H1 (cell line): ENCODE measurements at regions not wholly inside any gene's neighbourhood (a gene's known extent, or its start where the extent isn't known, plus 50 kb on each side); places are given as distances from the start of the nearest gene placed in this dataset.

Source experiments
- CTCF ChIA-PET: fragments of 300-600 bp; sonication (Branson Sonifier 250); formaldehyde crosslinking; loops from one replicate; lab custom pipeline; 2021; ENCODE audit not compliant: partially characterized antibody; lab: Charles Lee
- POLR2A ChIA-PET: fragments of 300-600 bp; sonication (Branson Sonifier 250); formaldehyde crosslinking; loops from one replicate; lab custom pipeline; 2021; ENCODE audit warnings: inconsistent platforms; ENCODE audit not compliant: partially characterized antibody; lab: Charles Lee
- DNase-seq, 2 experiments: peaks; one replicate each; pipeline versions ENCODE4 v3.0.0 to v3.0.0-alpha.2; 2010 to 2022; ENCODE audit warnings: low spot score in 2 of 2, low read depth in 1 of 2, mixed read lengths in 1 of 2
- FAIRE-seq: peaks from 2 replicates; lab custom pipeline; 2011; peaks lifted over from hg19 to GRCh38; lab: Jason Lieb, UNC
- H2AFZ ChIP-seq: 2 replicates; pipeline ENCODE4 v1.8.1; 2012; ENCODE audit warnings: low read length, inconsistent platforms
- H2AK5ac ChIP-seq: 2 replicates; pipeline ENCODE4 v1.6.1; 2013; ENCODE audit warnings: low read depth, low read length
- H2BK120ac ChIP-seq: replicated peaks from 2 replicates; pipeline ENCODE3; 2013; ENCODE audit warnings: low read depth, low read length, inconsistent platforms
- H2BK12ac ChIP-seq: 2 replicates; pipeline ENCODE4 v1.6.1; 2013; ENCODE audit warnings: low read depth, low read length
- H2BK15ac ChIP-seq: 2 replicates; pipeline ENCODE4 v1.6.1; 2013; ENCODE audit warnings: low read length
- H2BK20ac ChIP-seq: 2 replicates; pipeline ENCODE4 v1.6.1; 2013; ENCODE audit warnings: low read length
- H2BK5ac ChIP-seq: 2 replicates; pipeline ENCODE4 v1.6.1; 2013; ENCODE audit warnings: low read depth, low read length
- H3K14ac ChIP-seq: 2 replicates; pipeline ENCODE4 v1.6.1; 2013; ENCODE audit warnings: inconsistent platforms; ENCODE audit not compliant: insufficient read length
- H3K18ac ChIP-seq: 2 replicates; pipeline ENCODE4 v1.6.1; 2013; ENCODE audit warnings: low read length; ENCODE audit errors: extremely low read depth
- H3K23ac ChIP-seq: 2 replicates; pipeline ENCODE4 v1.6.1; 2013; ENCODE audit warnings: inconsistent platforms; ENCODE audit not compliant: insufficient read length
- H3K23me2 ChIP-seq: 2 replicates; pipeline ENCODE4 v1.6.1; 2013; ENCODE audit warnings: low read depth, low read length
- H3K27ac ChIP-seq: 2 replicates; pipeline ENCODE4 v1.6.1; 2011; ENCODE audit warnings: low read depth, low read length, inconsistent platforms
- H3K27me3 ChIP-seq, 4 experiments: replicated peaks in 1 of 4; 1 replicate in 1 of 4; 2 replicates in 3 of 4; pipeline versions ENCODE4 v1.6.1 to v1.8.1; 2011 to 2013; ENCODE audit warnings: low read length in 3 of 4, mild to moderate bottlenecking in 3 of 4, inconsistent platforms in 2 of 4, mixed read lengths in 2 of 4, moderate library complexity in 1 of 4; ENCODE audit not compliant: control insufficient read depth in 3 of 4, insufficient read depth in 3 of 4; ENCODE audit errors: extremely low read depth in 1 of 4
- H3K36me3 ChIP-seq, 4 experiments: 2 replicates each; pipeline versions ENCODE4 v1.6.1 to v1.8.1; 2011 to 2013; ENCODE audit warnings: mild to moderate bottlenecking in 4 of 4, low read length in 3 of 4, moderate library complexity in 2 of 4, control low read depth in 1 of 4, inconsistent platforms in 1 of 4; ENCODE audit not compliant: insufficient read depth in 4 of 4, control insufficient read depth in 2 of 4
- H3K4ac ChIP-seq: replicated peaks from 2 replicates; pipeline ENCODE3; 2013; ENCODE audit warnings: low read length, low read depth, mixed read lengths, inconsistent platforms; ENCODE audit not compliant: insufficient read length
- H3K4me1 ChIP-seq, 4 experiments: replicated peaks in 1 of 4; 1 replicate in 1 of 4; 2 replicates in 3 of 4; pipeline versions ENCODE4 v1.6.1 to v1.8.1; 2011 to 2013; ENCODE audit warnings: low read length in 3 of 4, inconsistent platforms in 2 of 4, mixed read lengths in 1 of 4; ENCODE audit not compliant: insufficient read depth in 4 of 4, control insufficient read depth in 3 of 4
- H3K4me2 ChIP-seq, 2 experiments: 2 replicates each; pipeline versions ENCODE4 v1.6.1 to v1.8.1; 2011 to 2013; ENCODE audit warnings: low read depth in 2 of 2, low read length in 2 of 2, control low read depth in 1 of 2, inconsistent platforms in 1 of 2, mild to moderate bottlenecking in 1 of 2; ENCODE audit not compliant: insufficient read depth in 1 of 2
- H3K4me3 ChIP-seq, 4 experiments: fragments of 200-600, 300-600 bp in 1 of 4; sonication (generic), shearing (Covaris generic), sonication (Bioruptor Twin) in 1 of 4; 2 replicates each; pipeline versions ENCODE4 v1.5.1 to v1.8.1; 2011 to 2016; ENCODE audit warnings: low read length in 4 of 4, low read depth in 3 of 4, control low read depth in 2 of 4, inconsistent platforms in 2 of 4, mild to moderate bottlenecking in 2 of 4, mixed read lengths in 1 of 4, moderate library complexity in 1 of 4; ENCODE audit not compliant: insufficient read depth in 2 of 4; ENCODE audit errors: extremely low read depth in 1 of 4
- H3K56ac ChIP-seq: replicated peaks from 2 replicates; pipeline ENCODE3; 2013; ENCODE audit warnings: low read depth, mild to moderate bottlenecking, mixed read lengths, low read length, inconsistent platforms; ENCODE audit not compliant: insufficient read length
- H3K79me1 ChIP-seq: 2 replicates; pipeline ENCODE4 v1.6.1; 2013; ENCODE audit warnings: low read depth, low read length, control low read depth
- H3K79me2 ChIP-seq, 2 experiments: 2 replicates each; pipeline versions ENCODE4 v1.6.1 to v1.8.1; 2012 to 2013; ENCODE audit warnings: low read length in 2 of 2, mild to moderate bottlenecking in 2 of 2, inconsistent platforms in 1 of 2; ENCODE audit not compliant: insufficient read depth in 2 of 2, control insufficient read depth in 1 of 2
- H3K9ac ChIP-seq, 4 experiments: replicated peaks in 1 of 4; 1 replicate in 1 of 4; 2 replicates in 3 of 4; pipeline versions ENCODE4 v1.6.1 to v1.8.1; 2011 to 2013; ENCODE audit warnings: low read depth in 3 of 4, low read length in 3 of 4, control low read depth in 2 of 4, mild to moderate bottlenecking in 2 of 4, moderate library complexity in 2 of 4, inconsistent platforms in 1 of 4; ENCODE audit errors: extremely low read depth in 1 of 4
- H3K9me3 ChIP-seq, 2 experiments: 2 replicates each; pipeline versions ENCODE4 v1.6.1 to v1.8.1; 2012 to 2013; ENCODE audit warnings: mild to moderate bottlenecking in 2 of 2, moderate library complexity in 2 of 2, control low read depth in 1 of 2, inconsistent platforms in 1 of 2, low read depth in 1 of 2, low read length in 1 of 2, mixed read lengths in 1 of 2; ENCODE audit not compliant: insufficient read depth in 2 of 2
- H4K20me1 ChIP-seq, 2 experiments: replicated peaks in 1 of 2; 2 replicates each; pipeline versions ENCODE3 to v1.8.1; 2011 to 2013; ENCODE audit warnings: inconsistent platforms in 2 of 2, low read length in 2 of 2, mild to moderate bottlenecking in 1 of 2; ENCODE audit not compliant: insufficient read depth in 2 of 2, control insufficient read depth in 1 of 2
- H4K5ac ChIP-seq: 2 replicates; pipeline ENCODE4 v1.6.1; 2013; ENCODE audit warnings: low read length, low read depth, mixed read lengths, inconsistent platforms; ENCODE audit not compliant: insufficient read length
- H4K8ac ChIP-seq: 2 replicates; pipeline ENCODE4 v1.8.0; 2013; ENCODE audit warnings: mild to moderate bottlenecking, moderate library complexity, low read length, inconsistent platforms; ENCODE audit not compliant: insufficient read depth; ENCODE audit errors: extremely low read depth
- H4K91ac ChIP-seq: replicated peaks from 2 replicates; pipeline ENCODE3; 2013; ENCODE audit warnings: low read length, mixed read lengths, inconsistent platforms; ENCODE audit not compliant: insufficient read length
- KDM1A ChIP-seq: fragments of 200-600, 300-600 bp; sonication (generic); IDR thresholded peaks from 2 replicates; pipeline ENCODE4 v1.7.1; 2016; ENCODE audit warnings: mild to moderate bottlenecking, low read length, borderline replicate concordance
- WGBS, 2 experiments: shearing (Covaris generic) in 1 of 2; methylation state at CpG; one replicate each; pipeline versions ENCODE4 v1.1.6 to v1.1.7; 2013 to 2015; ENCODE audit warnings: low lambda C conversion rate in 2 of 2, mixed read lengths in 2 of 2, inconsistent platforms in 1 of 2, low coverage in 1 of 2, missing lambda C conversion rate in 1 of 2; ENCODE audit not compliant: insufficient replicate concordance in 2 of 2, insufficient coverage in 1 of 2, insufficient read length in 1 of 2; ENCODE audit errors: extremely low coverage in 1 of 2, missing lambda C conversion rate in 1 of 2; 5-methylcytosine and 5-hydroxymethylcytosine counted together

GRCh38 chr10:44828508-44829142 is 82.5 kb upstream of the TMEM72 start:
- H3K79me1 ChIP-seq = no peaks in the 10 kb centered on the region
- H3K14ac ChIP-seq = no peak overlapping the region
- CTCF ChIA-PET = interaction anchor here (0.6 to 1.8 kb wide), 5 partner anchors 29 to 643 kb away, joined by 3 to 5 read pairs (median 4); no protein-coding TSS in a partner anchor
- H2BK12ac ChIP-seq = 0 out of 2 replicates have a peak overlapping the region, but pooled peaks have one; percentile 43
- no peaks in the 10 kb centered on the region for H4K20me1 ChIP-seq
- H3K36me3 ChIP-seq = no peaks in the 10 kb centered on the region
- no peak overlapping the region for H2AK5ac ChIP-seq
- no peak overlapping the region for H3K4ac ChIP-seq
- FAIRE-seq (no peak), DNase-seq (no peak)
- no peak overlapping the region for H3K4me3 ChIP-seq
- H3K27ac ChIP-seq = no peak overlapping the region
- WGBS, 2 experiments = 84% methylated on average over 16 of the region's 17 CpGs; no CpG with 5 or more reads in 1 of the 2 experiments
- POLR2A ChIA-PET = no interaction called here
- H2AFZ ChIP-seq = no peak overlapping the region
- no peak overlapping the region for H3K4me2 ChIP-seq
- H2BK15ac ChIP-seq = no peak overlapping the region
- H3K23me2 ChIP-seq = no peaks in the 10 kb centered on the region
- no peaks in the 10 kb centered on the region for H3K9me3 ChIP-seq
- H3K79me2 ChIP-seq = no peaks in the 10 kb centered on the region
- H3K56ac ChIP-seq = no peak overlapping the region
- H4K5ac ChIP-seq = no peak overlapping the region
- no peak overlapping the region for H4K91ac ChIP-seq
- H3K4me1 ChIP-seq = peaks cover 0 to 5% (median 0%) of the 10 kb centered on the region in 4 experiments; a peak in 1 of 7 replicates
- no peak overlapping the region for H2BK20ac ChIP-seq
- no peak overlapping the region for H3K9ac ChIP-seq
- H3K27me3 ChIP-seq = no peaks in the 10 kb centered on the region; a peak in 2 of 7 replicates
- H4K8ac ChIP-seq = no peak overlapping the region
- H3K23ac ChIP-seq = no peak overlapping the region
- H2BK120ac ChIP-seq = no peak overlapping the region
- H3K18ac ChIP-seq = no peak overlapping the region
- no peak overlapping the region for H2BK5ac ChIP-seq
- TF ChIP-seq KDM1A = no peak
